NCI-H774 (cell line): ENCODE measurements at regions not wholly inside any gene's neighbourhood (a gene's known extent, or its start where the extent isn't known, plus 50 kb on each side); places are given as distances from the start of the nearest gene placed in this dataset.
"Not testable (repeated sequence)": the region's sequence is repeated elsewhere in the genome, so short reads cannot be mapped to it uniquely, and the experiment has no call there.

Source experiments
- DNase-seq: peaks from one replicate; lab custom pipeline; 2025; lab: John Stamatoyannopoulos, UW

DNA sequence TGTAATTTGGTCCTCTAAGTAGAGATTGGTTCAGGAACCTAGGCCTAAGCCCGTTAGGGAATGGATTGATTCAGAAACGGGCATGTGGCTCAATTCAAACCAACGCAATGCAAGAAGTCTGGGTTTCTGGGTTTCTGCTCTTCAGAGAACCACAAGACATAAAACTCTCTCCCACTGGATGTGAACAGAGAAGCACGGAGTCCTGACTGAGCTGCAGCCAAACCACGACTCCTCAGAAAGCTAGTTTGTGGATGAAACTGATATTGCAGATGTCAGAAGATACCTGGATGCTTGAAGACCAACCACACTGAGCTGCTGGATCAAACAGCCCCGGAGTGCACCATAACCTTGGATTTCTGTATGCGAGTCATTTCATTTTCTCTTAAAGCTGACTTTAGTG is 50.0 kb downstream of the SOD2 start:
- no peak for DNase-seq

DNA sequence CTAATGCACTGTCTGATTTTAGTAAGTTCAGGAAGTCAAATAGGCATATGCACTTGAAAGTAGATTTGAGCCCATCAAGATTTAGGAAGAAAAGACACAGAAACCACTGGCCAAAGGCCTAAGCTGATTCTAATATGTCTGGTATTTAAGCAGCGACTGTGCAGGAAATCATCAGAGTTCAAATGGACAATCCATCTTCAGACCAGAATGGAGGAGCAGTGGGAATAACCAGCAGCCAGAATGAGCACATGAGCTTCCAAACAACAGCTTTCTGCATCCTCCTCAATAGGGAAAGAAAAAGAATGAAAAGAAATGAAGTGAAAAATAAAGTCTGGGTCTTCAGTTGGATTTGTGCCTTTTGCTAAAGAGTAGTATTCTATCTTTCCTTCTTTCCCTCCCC is 50.6 kb downstream of the SOD2 start:
- no peak for DNase-seq

DNA sequence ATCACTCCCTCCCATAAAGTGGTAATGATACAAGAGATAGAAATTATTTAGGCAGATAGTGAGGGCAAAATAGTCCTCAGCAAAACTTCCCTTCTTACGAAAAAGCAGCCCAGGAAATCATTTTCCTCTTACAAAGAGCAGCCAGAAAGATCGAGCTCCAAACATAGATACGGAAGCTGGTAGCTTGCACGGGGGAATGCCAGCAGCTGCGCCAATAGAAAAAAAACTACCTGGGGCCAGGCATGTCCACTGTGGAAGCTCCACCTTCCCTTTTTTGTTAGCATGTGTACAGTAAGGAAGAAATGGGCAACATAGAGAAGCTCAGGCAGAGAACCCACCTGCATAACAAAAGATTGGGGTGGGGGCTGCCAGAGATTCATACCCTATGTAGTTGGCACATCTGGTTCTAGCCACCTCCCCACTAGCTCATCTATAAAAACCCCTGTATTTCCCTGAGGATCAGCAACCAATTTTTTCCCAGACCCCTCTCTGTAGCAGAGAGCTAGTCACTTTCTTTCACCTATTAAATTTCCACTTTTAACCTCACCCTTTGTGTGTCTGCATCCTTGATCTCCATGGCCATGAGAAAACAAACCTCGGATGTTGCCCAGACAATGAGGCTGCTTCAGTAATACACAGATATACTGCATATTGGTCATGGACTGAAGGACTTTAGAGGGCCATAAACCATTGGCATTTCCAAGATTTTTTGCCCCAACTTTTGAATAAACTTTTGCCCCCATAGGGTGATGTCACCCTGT is 52.1 kb downstream of the SOD2 start:
- no peak for DNase-seq

DNA sequence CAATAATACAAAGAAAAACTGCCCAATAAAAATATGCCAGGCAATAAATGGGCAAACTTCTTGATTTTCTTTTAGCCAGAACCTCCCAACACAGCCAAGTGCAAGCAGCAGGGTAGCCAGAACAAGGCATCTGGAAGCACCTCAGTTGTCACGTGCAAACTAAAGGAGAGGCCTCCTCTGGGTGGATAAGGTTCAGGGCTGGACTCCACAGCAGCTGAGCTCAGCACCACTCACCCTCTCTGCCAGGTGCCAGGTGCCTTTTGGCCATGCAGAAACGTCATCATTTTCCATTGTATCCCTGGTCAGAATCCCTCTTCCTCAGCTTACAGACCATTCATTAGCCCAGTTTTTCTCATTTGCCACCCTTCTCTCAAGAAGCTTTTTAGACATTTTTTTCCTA is 52.7 kb downstream of the SOD2 start:
- no peak for DNase-seq

DNA sequence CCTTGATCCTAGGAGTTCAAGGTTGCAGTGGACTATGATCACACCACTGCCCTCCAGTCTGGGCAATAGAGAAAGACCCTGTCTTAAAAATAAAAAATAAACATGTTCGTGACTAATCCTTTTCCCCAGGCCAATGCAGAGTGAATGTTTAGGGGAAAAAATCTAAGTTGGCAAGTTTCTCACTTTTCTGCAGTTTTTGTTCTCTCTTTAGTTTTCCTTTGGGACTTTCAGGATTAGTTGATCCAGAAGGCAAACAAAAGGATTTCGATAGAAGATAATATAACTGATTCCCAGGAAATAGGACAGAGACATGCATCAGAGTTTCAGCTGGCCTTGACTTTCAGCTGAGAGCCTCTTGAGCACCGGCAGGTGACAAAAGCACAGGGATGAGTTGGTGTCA is 53.3 kb downstream of the SOD2 start:
- no peak for DNase-seq

DNA sequence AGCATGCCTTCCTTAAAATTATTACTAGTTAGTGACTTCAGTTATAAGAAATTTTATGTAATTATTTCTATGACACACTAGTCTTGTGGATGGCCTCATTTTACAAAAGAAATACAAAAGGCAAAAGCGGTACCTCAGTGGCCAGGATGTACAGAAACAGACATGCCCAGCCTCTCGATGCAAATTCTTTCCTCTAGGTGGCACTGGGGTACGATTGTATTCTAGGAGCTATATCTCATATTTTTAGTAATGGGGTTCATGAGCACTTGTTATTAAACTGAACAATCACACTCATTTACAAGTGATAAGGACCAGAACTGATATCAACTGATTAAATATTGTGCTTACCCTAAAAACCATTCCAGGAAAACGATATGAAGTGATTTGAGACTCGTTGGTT is 59.8 kb downstream of the SOD2 start:
- DNase-seq, result no peak

DNA sequence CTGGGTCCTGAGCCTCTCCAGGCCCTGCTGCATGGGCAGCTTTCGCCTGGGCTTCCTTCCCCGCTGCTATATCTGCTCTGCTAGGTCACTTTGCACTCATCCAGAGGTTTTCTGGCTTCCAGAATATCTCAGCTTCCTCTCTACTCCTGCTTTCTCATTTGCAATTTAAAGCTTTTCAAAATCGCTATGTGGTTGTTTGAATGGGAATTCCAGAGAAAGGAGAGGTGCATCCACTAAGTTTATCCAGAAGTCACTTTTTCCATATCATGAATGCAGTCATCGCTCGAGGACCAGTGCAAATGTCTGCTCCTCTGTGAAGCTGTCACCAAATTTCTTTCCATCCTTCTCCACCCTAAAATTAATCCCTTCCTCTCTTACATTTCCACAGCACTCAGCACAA is 61.2 kb downstream of the SOD2 start:
- no peak for DNase-seq

DNA sequence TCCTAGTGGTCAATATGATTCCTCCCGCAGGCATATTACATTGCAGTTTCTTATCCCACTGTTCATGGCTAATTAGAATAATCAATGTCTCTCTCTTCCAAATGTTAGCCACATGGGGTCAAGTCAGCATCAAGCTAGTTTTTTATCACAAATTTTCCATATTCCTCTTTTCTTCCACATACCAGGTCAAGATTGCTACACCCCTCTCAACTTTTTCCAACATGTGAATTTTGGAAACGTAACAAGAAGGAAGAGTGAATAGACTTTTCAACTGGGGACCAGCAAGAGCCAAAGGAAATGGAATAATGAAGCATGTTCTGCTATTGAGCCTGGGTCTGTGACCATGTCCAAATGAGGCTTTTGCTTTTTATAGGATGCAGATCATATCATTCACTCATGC is 65.1 kb downstream of the SOD2 start:
- DNase-seq, result no peak

DNA sequence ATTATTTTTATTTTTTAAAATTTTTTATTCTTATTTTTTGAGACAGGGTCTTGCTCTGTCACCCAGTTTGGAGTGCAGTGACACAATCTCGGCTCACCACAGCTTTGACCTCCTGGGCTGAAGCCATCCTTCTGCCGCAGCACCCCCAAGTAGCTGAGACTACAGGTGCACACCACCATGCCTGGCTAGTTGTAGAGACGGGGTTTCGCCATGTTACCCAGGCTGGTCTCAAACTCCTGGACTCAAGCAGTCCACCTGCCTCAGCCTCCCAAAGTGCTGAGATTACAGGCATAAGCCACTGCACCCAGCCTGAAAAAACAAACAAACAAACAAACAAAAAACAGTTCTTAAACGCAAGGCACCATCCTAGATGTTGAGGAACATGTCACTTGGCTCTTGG is 66.5 kb downstream of the SOD2 start:
- not testable (repeated sequence) for DNase-seq

DNA sequence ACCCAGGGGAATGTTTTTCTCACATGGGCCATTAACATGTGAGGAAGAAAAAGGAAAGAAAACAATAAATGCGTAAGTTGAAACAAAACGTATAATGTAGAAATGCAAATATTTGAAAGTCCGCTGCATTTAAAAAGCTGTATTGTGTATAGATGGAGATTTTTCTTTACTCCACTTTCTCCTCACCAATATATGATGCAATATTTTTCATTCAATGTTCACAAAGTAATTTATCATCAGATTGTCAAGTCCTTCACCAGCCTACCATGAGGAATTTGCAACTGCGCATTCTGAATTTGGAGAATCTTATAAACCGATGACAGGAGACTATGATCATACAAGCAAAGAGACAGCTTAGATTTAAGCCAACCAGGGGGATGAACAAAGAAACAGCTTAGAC is 69.9 kb downstream of the SOD2 start:
- DNase-seq, result no peak

DNA sequence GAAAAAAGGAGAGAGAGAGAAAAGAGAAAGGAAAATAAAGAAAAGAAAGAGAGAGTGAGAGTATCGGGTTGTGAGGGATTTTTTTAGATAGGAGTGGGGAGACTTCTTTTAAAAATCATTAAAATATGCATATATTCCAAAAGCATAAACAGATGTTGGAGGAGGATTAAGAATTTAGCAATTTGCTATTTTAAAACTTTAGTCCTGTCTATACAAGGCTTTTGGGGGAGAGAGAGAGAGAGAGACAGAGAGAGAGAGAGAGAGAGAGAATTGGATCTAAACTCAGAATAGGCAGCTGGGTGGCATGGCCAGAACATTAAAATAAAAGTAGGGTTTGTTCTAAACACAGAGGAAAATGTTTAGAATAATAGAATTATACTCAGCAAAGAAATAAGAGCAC is 72.1 kb downstream of the SOD2 start:
- DNase-seq, result no peak

DNA sequence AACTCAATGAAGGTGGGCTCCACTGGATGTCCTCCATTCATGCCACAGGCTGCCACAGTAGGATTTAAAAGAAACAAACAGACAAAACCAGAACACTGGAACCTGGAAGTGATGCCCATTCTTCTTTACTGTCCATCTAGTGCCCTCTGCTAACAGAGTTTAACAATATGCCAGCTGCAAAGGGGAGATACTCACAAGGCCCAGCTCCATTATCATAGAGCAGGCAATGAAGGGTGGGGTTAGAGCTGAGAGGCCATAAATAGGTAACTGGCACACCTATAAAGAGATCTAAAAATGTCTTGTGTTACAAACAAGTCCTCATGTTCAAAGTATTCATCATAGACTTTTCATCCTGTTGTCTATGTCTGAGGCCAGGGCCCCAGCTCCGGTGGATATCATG is 75.6 kb downstream of the SOD2 start:
- no peak for DNase-seq

DNA sequence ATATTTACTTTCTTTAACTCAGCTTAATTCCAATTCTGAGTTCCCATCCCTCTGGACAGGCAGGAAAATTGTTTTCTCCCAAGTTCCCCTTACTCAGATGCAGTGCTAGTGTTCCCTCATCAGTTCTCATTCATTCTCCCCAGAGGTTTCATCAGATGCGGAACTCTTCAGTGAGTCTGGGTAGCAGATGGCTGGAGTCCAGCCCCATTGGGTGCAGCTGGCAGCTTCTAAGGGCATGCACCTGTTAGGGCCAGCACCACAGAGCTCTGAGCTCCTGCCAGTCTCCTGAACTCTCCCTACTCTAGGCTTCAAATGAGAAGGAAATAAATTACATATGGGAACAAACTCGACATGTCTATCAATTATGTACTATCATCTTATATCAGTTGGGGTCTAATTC is 76.6 kb downstream of the SOD2 start:
- DNase-seq, result no peak

DNA sequence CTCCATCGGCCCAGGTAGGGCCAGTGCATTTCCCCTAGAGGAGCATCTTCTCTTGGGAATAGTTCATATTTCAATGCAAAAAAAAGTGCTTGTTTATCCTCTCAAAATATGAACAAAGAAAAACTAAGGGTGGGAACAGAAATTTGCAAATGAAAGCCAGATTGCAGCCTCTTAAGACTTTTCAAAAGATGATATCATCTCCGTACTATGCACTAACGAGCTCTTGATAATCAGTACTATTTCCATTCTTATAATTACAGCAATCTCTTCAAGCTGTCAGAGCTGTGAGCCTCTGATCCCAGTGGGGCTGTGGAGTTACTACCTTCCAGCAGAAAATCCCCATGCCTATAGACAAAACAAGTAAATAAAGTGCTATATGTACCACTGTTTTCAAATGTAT is 77.1 kb downstream of the SOD2 start:
- DNase-seq, result no peak

DNA sequence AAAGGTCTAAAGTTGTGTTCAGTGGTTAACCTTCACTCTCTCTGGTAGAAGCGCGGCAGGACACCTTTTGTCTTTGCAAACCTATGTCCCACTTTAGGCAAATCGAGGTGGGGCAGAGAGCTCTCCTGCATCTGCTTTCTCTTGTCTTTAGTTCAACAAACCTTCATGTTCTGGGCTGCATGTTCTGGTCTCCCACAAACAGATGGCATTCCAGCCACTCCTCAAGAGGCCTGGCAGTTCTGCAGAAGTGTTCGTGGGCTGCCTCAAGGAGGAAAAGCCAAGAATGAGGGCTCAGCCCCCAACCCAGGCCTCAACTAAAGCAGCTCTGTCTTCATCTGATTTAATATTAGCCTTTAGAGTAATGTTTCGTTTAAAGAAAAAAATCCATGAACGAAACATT is 82.2 kb downstream of the SOD2 start:
- no peak for DNase-seq

DNA sequence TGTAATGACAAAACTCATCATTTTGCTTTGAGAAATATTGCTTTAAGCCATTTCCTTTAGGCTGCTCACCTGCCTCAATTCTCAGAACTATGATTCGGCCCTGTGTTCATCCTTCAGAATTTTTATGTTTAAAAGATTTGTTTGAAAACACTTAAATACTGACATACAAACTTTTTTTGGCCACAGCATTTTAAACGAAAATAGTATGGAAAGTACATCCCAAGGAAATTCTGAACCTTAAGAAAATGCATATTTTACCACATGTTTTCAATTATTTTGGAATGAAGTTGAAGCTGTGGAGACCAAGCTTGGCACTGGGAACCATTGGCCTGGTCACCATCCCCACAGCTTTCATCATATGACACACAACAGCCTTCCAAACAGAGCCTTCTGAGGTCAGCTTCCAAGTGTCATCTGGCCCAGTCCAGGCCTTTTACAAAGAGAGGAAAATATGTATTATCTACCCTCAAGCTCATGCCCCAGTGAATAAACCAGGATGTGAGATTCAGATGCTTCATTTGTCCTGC is 83.3 kb downstream of the SOD2 start:
- DNase-seq, result no peak

DNA sequence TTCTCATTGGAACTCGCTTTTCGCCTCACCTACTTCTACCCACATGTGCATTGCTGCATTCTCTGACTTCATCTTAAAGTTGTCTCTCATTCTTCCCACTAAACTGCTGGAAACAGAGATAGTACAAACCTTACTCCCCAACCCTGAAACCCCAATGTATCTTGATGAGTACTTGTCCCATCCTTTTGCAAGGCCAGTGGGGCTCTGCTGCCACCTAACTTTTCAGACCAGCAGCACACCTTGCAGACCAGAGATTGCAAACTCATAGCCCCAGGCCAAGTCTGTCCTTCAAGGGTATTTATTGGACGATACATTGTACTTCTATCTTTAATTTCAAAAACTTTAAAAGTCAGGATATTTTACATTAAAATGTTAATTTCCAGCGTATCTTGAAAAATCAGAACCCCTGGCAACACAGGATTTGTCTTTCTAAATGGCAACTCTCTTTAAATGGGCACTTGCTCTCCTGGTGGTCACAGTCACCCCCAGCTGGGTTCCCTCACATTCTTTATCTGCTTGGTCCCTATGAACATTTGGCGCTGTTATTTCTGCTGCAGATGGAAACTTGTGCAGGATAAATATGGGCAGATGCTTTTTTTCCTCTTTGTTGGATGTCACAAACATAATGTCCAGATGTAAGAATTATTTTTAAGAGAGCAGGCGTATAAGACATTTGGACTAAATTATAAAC is 83.9 kb downstream of the SOD2 start:
- no peak for DNase-seq

DNA sequence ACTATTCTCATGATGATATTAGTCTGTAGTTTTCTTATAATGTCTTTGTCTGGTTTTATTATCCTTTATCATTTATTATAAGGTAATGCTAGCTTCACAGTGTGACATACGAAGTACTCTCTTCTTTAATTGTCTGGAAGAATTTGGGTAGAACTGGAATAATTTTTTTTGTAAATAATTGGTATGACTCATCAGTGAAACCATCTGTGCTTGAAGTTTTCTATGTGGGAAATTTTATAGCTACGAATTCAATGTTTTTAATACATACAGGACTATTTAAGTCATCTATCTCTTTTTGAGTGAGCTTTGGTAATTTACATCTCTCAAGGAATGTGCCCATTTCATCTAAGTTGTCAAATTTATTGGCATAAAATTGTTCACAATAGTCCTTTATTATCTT is 86.3 kb downstream of the SOD2 start:
- no peak for DNase-seq

DNA sequence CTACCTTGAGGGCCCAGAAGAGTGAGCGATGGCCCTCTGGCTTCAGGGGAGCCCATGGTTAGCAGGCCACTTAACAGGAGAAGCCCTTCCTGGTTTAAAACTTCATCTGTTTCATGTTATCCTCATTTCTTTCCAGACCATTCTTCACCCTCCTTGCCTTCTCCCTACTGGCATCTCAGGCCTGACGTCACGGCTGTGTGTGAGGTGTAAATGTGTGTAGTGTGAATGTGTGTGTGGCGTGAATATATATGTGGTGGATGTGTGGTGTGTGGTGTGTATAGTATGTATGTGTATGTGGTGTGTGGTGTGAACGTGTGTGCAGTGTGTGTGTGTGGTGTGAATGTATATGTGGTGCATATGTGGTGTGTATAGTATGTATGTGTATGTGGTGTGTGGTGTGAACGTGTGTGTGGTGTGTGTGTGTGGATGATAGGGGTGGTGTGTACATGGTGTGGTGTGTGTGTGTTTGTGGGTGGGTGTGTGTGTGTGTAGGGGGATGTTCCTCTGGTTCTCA is 88.5 kb downstream of the SOD2 start:
- DNase-seq, result no peak

DNA sequence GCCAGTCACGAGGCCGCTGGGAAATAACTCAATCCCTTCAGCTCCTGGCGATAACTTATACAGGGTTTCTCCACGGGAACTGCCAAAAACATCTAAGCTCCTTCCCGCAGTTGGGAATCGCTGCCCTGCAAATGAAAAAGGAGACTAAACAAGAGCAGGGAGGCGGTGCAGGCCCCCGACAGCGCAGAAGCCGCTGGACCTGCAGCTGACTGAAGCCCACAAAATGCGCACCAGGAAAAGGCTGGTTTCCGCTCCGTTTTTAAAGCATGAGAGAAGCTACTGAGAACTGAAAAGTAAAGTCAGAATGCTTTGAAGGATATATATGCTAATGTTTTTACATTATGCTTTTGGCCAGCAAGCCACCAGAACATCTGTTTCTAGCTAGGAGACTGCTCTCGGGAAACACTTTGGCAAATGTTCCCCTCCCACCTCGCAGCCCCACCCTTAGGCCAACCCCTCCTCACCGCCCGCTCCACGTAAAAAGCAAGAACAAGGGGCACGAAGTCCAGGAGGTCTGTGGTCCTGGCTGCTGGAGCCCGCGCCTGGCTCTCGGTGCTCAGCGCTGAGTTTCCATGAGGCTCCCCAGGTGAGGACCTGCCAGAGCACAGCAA is 90.5 kb downstream of the SOD2 start:
- no peak for DNase-seq

DNA sequence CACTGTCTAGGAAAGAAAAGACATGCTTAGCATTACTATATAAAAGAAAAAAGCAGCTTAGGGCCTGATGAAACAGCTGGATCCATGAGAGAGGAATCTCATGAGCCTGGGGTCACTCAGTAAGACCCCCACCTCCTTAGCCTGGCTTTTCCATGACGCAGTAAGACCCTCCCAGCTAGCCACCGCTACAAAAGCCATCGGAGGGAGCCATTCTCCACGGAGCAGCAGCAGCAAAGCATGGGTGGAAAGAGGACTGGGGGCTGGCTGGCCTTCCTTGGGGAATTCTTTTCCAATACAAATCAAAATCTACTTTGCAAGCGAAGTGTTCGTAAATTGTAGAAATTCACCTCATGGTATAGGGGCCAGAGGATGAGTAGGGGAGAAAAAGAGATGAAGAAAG is 91.8 kb downstream of the SOD2 start:
- no peak for DNase-seq

DNA sequence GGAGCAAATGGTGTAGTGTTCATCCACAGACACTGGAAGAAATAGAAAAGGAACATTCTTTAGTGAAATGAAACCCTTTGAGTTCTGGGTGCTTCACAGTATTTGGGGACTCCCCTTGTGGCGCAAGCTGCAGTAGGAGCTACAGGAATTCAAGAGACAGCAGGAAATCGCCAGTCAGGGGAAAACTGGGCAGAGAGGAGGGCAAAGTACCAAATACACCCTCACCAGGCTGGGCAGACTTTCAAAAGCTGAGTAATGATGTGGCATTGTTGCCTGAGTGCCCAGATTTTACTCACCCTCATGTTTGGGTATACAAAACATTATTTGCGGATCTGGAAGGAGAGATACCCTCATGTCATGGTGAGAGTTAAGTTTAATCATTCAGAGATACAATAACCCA is 97.9 kb downstream of the SOD2 start:
- no peak for DNase-seq

DNA sequence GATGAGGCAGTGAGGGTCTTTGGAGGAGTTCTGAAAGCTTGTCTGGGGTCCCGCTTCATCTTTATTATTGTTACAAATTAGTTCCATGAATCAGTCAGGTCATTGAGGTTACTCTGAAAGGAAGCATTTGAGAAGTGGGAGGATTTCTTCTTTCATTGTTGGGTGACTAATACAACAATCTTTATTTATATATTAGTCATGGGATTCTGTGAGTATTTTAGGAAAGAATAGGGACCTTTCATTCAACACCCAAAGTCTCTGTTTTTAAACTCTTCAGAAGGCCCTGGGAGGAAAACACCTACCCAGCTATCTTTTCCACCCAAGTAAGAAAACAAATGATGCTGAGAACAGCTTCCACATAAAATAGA is 98.3 kb downstream of the SOD2 start:
- no peak for DNase-seq
